Vagina (tissue), 2 donors: ENCODE measurements at regions not wholly inside any gene's neighbourhood (a gene's known extent, or its start where the extent isn't known, plus 50 kb on each side); places are given as distances from the start of the nearest gene placed in this dataset.

ENCODE experiments used
- CTCF ChIP-seq, 3 experiments: fragments of 450-650 bp in 2 of 3; fragments of 200-600 bp in 1 of 3; sonication (generic) in 1 of 3; IDR thresholded peaks; one replicate each; pipeline ENCODE4 v1.5.1; 2017 to 2019; ENCODE audit warnings: antibody characterized with exemption in 3 of 3, mild to moderate bottlenecking in 2 of 3, moderate library complexity in 2 of 3
- POLR2A ChIP-seq, 2 donors: fragments of 450-650 bp; IDR thresholded peaks; one replicate each; pipeline ENCODE4 v1.6.1; 2017; ENCODE audit warnings: antibody characterized with exemption in 2 of 2, mild to moderate bottlenecking in 2 of 2, moderate library complexity in 2 of 2

- TF ChIP-seq CTCF (IDR thresholded peaks at IDR 0.05) (no peak), POLR2A (IDR thresholded peaks at IDR 0.05) (no peak)
Observed at GRCh38 chr21:39003982-39004633, 179.1 kb downstream of the PSMG1 start.
